HG03139 (cell line): ENCODE measurements at regions not wholly inside any gene's neighbourhood (a gene's known extent, or its start where the extent isn't known, plus 50 kb on each side); places are given as distances from the start of the nearest gene placed in this dataset.
"Not testable (repeated sequence)": the region's sequence is repeated elsewhere in the genome, so short reads cannot be mapped to it uniquely, and the experiment has no call there.

Source experiments
- ATAC-seq: cut with Tn5 transposase; IDR thresholded peaks from one replicate; pipeline ENCODE4 v1.9.1; 2021; ENCODE audit not compliant: unreplicated experiment

- ATAC-seq, result no peak
Measured at GRCh38 chr2:88913280-88913679, 221.8 kb downstream of the RPIA start.

DNA sequence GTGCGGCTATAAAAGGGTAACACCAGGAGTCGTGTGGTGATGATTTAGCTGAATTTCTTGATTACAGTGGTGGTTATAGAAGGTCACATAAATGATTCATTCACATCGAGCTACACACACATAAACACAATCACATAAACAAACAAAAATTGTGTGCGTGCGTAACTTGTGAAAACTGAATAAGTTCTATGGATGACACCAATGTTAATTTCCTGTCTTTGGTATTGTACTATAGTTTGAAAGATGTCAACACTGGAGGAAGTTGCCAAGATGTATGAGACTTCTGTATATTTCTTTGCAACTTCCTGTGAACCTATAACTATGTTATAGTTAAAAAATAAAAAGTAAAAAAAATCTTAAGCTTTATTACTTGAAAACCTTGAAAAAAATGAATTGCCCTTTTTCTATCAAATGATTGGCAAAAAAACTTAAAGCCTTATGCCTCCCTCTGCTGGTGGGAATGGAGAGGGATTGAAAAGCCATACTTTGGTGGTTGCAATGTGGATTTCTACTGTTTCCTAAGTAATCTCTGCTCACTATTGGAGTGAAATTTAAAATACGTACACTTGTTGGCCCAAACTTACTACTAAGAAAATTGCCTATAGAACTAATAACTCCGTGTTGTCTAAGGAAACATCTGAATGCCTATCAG, 227.7 kb downstream of the RPIA start:
- no peak for ATAC-seq

DNA sequence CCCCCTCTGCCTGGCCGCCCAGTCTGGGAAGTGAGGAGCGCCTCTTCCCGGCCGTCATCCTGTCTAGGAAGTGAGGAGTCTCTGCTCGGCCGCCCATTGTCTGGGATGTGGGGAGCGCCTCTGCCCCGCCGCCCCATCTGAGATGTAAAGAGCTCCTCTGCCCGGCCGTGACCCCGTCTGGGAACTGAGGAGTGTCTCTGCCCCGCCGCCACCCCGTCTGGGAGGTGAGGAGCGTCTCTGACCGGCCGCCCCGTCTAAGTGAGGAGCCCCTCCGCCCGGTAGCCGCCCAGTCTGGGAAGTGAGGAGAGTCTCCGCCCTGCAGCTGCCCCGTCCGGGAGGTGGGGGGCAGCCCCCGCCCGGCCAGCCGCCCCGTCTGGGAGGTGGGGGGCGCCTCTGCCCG, 228.9 kb downstream of the RPIA start:
- ATAC-seq, result not testable (repeated sequence)

DNA sequence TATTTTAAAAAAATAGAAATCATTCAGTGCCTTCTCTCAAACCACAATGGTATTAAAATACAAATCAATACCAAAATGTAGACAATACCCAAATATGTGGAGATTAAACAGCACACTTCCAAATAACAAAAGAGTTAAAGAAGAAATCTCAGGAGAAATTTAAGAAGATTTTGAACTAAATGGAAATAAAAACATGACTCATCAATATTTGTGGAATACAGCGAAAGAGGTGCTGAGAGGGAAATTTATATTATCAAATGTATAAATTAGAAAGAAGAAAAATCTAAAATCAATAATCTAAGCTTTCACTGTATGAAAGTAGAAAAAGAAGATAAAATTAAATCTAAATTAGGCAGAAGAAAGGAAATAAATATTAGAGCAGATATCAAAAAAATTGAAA, 233.1 kb downstream of the RPIA start:
- no peak for ATAC-seq

DNA sequence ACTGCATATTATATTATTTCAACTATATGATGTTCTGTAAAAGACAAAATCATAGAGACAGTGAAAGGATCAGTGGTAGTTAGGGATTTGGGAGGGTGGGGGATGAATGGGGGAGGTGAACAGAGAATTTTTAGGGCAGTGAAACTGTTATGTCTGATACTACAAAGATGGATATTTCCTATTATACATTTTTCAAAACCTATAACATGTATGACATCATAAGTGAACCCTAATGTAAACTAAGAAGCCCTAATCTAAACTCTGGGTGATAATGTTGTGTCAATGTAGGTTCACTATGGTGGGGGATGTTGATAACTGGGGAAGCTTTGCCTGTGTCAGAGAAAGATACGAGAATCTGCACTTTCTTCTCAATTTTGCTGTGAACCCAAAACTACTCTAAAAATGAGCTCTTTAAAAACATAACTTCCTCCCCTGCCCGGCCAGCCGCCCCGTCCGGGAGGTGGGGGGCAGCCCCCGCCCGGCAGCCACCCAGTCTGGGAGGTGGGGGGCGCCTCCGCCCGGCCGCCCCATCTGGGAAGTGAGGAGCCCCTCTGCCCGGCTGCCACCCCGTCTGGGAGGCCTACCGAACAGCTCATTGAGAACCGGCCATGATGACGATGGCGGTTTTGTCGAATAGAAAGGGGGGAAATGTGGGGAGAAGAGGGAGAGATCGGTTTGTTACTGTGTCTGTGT, 234.4 kb downstream of the RPIA start:
- no peak for ATAC-seq

- no peak for ATAC-seq
Measured at GRCh38 chr2:88927128-88927527, 235.7 kb downstream of the RPIA start.

GRCh38 chr2:88930659-88931058, 239.2 kb downstream of the RPIA start:
- no peak for ATAC-seq

DNA sequence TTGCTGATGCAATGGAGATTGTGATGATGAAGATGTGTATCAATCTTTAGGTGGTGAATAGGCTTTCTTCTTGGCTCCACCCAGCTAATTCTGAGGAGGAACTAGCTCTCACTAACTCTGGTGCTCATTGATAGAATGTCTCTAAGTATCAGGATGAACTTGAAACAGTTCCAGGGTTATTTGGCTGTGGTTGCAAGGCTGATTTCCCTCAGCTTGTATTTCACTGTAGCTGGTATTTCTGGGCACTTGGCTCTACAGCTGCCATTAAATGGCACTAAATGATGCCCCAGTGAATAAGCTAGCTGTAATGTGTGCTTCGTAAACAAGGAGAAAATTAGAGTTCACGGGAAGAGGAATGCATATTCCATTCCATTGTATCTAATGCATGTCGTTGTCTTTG, 241.2 kb downstream of the RPIA start:
- no peak for ATAC-seq

DNA sequence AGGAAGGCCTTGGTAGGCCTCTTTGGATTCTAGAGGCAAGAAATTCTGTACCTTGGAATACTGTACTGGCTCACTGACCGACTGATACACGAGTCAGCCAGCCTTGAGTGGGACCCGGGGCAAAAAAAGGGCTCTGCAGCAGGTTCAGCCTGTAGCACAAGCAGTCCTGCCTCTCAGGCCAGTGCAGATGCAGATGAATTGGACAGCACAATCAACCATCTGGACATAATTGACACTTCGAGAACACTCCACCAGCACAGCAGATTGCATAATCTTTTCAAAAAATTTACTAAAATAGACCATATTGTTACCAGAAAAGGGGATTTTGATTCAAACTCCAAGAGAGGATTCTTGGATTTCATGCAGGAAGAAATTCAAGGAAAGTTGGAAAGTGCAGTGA, 241.6 kb downstream of the RPIA start:
- ATAC-seq, result no peak

DNA sequence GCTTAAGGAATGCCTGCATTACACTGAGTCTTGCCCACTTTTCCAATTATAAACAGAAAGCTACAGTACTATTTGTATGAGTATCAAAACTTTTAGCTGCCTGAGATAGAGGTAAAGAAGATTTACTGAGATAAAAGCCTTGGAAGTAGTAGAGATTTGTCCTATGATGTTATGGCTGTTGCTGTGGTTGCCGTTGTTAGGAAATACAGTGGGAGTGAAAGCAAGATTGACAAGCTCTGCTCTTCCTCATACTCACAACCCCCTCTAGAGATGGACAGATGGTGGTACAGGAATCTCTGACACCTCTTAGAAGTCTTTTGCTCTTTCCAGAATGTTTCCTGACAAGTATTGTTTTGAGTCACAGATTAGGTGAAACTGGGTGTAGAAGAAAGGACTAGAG, 242.5 kb downstream of the RPIA start:
- ATAC-seq, result no peak

DNA sequence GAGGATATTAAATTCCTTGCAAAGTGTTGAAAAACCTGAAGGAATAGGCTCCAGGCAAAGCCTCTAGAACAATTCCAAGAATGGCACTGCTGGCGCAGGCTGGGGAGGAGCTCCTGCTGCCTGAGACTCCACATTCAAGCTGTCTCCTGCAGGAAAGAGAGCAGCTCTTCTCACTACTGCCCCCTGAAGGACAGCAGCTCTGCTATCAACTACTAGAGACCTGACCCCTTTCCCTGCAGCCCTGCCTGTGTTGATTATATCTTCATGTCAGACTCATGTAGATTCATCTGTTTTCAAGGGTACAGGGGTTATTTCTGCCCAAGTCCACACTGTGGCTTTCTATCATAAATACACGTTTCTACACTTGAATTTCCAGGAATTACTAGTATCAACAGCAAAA, 249.7 kb downstream of the RPIA start:
- ATAC-seq, result not testable (repeated sequence)

DNA sequence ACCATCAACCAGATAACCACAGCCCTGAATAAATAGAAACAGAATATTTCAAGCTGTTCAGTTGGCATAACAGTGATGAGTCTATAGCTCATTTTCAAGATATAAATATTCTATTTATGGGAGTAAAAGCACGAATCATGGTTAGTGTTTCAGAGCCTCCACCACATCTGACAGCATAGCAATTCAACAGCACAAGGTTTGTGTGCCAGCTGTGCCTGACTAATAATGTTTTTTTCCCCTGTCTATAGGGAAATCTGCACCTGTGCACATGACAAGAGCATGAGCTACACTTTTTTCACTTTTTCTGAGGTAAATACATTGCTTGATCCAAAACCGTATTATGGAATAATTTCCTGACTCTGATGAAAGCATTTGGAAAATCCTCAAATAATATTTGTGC, 251.3 kb downstream of the RPIA start:
- no peak for ATAC-seq

DNA sequence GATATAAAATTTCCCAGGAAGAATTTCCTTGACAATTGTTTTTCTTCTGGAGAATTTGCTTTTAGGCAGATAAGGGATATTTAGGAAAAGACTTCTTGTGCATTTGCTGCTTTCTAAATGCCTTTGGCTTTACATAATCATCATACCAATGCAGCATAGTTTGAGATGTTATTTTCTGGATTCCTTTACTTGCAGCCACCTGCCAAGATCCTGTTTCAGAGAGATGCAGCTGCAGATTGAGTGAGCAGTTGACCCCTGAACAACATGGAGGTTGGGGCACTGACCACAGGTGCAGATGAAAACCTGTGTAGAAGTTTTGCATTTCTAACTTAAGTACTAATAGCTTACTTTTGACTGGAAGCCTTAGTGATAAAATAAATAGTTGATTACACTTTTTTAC, 257.9 kb downstream of the RPIA start:
- ATAC-seq, result no peak

- no peak for ATAC-seq
Measured at GRCh38 chr2:88950010-88950409, 258.5 kb downstream of the RPIA start.

DNA sequence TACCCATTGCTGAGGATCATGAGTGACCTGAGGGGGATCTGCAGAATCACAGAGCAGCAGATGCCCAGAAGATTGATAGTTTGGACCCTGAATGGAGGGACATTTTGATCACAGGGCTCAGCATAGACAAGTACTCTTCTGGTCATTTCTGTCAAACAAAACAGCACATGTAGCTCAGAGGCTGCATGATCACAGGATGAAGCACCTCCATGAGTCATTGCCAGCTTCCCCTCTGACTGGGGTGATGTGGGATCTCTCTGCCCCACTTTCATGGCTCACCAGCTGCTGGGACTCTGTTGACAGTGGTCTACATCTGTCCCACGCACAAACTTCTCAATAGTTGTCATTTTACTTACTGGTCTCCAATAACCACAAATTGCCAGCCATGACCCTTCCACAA, 264.1 kb downstream of the RPIA start:
- ATAC-seq, result no peak

DNA sequence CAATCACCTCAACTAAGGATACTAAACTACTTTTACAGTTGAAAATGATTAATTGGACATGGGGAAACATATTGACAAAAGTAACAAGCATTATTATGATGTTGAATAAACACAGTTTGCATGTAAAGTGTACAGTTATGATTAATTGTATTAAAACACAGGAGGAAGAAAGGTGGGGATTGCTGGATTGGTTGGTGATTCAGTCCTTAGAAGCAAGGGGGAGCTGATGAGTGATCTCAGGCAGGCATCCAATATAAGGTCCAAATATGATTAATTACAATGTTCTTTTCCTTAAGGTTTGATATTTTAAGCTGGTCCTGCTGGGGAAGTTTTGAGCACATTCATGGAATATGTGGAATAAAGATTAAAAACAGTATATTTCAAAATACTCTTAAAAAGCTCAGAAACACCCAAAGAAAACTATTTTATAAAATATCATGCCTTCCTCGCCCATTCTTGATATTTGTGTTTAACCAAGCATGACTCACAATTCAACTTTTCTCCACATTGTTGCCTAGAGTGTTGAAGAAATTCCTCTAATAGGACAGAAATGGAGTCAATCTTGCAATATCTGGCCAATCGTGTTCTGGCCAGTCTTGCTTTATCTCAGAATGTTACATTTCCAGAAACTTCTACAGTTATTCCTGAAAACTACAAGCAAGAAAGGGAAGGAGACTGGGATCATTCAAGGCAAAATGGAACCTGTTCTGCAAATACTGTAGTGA, 268.2 kb downstream of the RPIA start:
- ATAC-seq, result no peak

- not testable (repeated sequence) for ATAC-seq
Measured at GRCh38 chr2:88961323-88961722, 269.9 kb downstream of the RPIA start.

DNA sequence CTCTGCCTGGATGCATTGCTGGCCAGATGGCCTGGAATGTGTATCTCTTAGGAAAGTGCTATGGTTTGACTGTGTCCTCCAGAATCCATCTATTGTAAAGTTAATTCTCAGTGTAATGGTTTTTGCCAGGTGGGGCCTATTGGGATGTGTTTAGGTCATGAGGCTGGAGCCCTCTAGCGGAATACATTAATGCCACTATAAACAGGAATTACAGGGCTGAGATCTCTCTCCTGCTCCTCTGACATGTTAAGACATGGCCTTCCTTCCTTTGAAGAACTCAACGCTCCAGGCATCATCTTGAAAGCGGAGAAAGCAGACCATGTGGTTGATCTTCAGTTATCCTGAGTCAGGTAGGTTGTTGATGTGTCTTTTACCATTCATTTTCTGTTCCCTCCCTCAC, 276.4 kb downstream of the RPIA start:
- no peak for ATAC-seq

GRCh38 chr2:88978011-88978410, 286.5 kb downstream of the RPIA start:
- not testable (repeated sequence) for ATAC-seq

GRCh38 chr2:88978446-88978845, 287.0 kb downstream of the RPIA start:
- ATAC-seq, result not testable (repeated sequence)

DNA sequence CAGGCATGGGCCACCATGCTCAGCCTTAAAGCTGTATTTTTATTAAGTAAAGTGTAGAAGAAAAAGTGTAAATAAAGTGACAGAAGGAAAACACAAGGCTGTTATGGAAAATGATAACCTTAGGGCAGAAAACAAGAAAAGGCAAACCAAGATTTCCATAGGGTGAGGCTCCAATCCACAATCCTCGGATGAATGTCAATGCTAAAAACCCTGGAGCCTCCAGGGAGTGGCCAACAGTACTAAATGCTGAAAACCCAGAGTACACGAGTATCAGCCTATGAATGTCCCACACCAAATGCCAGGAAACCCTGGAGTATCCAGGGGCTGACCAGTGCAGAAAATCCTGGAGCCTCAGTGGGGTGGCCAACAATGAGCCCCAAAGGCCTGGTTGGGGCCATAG, 292.6 kb downstream of the RPIA start:
- ATAC-seq, result not testable (repeated sequence)

DNA sequence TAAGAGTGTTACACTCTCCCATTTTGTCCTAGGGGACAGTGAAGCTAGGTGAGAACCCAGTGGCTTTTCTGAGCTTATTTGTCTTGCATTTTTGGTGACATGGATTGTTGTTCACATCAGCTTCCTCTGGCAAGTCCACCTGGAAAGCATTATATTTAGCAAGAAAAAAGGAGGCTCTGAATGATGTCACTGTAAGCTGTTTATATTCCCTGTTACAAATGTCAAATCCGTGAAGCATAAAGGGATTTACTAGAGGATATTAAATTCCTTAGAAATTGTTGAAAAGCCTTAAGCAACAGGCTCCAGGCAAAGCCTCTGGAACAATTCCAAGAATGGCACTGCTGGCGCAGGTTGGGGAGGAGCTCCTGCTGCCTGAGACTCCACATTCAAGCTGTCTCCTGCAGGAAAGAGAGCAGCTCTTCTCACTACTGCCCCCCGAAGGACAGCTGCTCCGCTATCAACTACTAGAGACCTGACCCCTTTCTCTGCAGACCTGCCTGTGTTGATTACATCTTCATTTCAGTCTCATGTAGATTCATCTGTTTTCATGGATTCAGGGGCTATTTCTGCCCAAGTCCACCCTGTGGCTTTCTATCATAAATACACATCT, 295.4 kb downstream of the RPIA start:
- not testable (repeated sequence) for ATAC-seq
